GM19324 (cell line): ENCODE measurements at regions not wholly inside any gene's neighbourhood (a gene's known extent, or its start where the extent isn't known, plus 50 kb on each side); places are given as distances from the start of the nearest gene placed in this dataset.

Source experiments
- ATAC-seq: cut with Tn5 transposase; IDR thresholded peaks from one replicate; pipeline ENCODE4 v1.9.1; 2021; ENCODE audit warnings: mild to moderate bottlenecking, moderate library complexity; ENCODE audit not compliant: unreplicated experiment, low FRiP score

DNA sequence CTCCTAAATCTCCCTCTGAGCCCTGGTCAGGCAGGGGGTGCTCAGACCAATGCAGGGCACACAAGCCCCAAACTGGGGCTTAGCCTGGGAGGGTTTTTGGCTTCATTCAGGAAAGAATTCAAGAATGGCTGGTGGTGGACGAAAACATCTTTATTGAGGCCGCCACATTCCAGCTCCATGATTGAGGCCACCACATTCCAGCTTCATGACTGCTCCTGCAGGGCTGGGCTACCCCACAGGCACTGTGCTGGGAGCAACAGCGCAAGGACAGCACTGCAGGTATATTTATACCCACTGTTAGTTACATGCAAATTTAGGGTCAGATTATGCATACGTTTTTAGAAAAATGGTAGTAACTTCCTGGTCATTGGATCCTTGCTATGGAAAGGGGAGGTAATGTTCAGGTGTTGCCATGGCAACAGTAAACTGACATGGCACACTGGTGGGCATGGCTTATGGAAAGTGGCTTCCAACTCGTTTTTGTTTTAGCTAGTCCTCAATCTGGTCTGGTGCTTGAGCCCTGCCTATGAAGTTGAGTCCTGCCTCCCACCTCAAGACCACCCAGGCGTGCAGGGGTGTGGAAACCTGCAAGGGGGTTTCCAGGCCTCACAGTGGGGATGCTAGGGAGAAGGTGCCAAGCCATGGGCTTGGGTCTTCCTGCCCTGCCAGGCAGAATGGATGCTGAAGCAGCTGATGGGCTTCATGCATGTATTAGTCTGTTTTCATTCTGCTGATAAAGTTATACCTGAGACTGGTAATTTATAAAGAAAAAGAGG is 348.7 kb upstream of the AJAP1 start:
- no peak for ATAC-seq

DNA sequence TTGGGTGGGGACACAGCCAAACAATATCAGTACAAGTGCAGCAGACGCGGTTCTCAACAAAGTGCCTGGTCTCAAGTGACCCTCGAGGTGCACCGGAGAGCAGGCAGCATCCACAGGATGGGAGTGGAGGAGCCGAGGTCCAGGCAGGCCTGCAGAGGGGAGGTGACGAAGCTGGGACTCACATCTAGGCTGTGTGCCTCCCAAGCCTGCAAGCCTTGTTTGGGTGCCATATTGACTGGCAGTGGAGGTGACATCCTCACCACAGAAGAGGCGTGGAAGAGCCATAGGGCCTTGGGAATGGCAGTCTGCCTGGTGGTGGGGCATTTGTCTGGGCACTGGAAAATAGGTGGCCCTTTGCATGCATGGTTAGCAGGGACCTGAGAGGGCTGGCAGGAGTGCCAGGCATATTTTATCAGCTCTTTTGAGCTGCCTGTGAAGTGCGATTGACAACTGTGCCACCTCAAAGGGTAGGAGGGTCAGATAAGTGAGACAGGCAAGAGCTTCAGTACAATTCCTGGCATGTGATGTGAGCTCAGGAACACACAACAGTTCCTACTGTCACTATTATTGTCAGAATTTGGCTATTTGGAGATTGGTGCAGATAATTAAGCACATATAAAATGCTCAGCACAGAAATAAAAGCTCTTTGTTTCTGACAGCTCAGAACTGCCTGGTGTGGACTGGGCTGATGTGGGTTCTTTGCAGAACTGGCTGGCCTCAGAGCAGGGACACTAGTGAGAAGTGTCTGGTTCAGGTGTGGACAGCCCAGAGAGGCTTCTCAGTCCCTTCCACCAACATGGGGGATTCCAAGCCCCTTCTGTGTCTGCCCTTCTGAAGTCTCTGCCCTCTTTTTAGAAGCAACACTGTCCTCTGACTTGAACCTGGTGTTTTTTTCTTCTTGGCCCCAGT is 347.6 kb upstream of the AJAP1 start:
- no peak for ATAC-seq

- ATAC-seq = no peak
These were observed 347.0 kb upstream of the AJAP1 start for GRCh38 chr1:4307468-4307845.

DNA sequence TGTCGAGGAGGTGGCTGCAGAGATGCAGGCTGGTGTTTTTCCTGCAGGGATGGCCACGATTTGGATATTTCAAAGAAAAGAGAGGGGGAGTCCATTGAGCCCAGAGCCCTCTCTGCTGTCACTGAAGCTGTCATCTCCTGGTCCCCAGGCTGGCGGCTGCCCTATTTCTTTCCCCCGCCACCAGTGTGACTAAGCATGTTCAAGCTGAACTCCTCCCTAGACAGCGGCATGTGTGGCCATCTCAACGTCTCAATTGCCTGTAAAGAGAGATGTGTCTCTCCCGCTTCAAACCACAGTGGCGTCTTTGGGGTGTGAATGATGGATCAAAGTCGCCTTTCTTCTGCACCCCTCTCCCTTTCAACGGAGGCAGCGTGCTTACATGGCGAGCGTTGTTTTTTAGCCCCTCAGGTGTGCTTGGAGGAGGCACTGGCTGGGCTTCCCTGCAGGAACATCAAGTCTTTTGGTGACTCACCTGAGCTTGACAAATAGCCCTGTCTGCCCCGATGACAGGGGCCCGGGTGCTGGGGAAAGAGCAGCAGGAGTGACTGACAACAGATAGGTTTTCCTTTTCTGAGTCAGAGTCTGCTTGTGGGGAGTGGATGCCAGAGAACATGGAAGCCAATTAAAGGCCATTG is 346.4 kb upstream of the AJAP1 start:
- no peak for ATAC-seq

DNA sequence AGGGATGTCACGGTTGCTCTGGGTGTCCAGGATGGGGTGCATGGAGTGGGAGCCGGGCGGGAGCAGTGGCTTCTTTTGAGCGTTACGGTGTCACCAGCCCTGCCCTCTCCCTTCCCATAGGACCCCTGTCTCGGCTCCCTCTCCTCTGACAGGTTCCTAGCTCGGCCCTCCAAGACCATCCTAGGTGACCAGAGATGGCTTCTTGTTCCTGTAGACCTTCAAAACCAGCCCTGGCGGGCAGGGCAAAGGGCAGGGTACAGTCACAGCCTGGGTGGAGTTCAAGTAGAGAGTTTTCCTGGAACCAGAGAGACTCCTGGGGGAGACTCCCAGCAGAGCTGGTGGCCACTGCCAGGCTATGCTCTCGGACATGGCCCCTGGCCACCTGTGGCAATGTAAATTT is 345.6 kb upstream of the AJAP1 start:
- ATAC-seq = no peak

- no peak for ATAC-seq
These were observed 344.6 kb upstream of the AJAP1 start for GRCh38 chr1:4309676-4310320.

GRCh38 chr1:4310396-4310923 is 343.9 kb upstream of the AJAP1 start:
- no peak for ATAC-seq

DNA sequence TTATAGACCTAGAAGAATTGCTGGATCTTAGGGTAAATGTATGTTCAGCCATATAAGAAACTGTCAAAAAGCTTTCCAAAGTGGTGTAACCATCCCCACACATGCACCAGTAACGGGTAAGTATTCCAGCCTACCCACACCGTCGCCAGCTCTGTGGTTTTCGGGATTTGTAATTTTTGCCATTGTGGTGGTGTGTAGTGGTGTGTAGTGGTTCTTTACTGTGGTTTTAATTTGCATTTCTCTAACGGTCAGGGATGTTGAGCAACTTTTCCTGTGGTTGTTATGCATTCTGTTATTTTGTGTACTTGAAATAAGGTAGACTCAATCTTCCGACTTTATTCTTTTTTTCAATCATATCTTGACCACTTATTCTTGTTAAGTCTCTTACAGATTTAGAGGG is 342.4 kb upstream of the AJAP1 start:
- ATAC-seq = no peak

- no peak for ATAC-seq
These were observed 339.2 kb upstream of the AJAP1 start for GRCh38 chr1:4315202-4315601.

DNA sequence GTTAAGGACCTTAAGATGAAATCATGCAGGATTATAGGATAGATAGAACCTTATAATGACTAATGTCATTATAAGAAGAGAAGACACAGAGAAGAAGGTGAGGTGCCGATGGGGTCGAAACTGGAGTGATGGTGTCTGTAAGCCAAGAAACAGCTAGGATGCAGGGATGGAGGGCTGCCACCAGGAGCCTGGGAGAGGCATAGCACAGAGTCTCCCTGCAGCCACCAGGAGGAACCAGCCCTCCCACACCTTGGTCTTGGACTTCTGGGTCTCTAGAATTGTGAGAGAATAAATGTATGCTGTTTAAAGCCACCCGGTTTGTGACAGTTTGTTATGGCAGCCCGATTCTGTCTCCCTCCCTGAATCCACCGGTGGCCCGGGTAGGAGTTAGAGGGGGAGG is 337.2 kb upstream of the AJAP1 start:
- ATAC-seq = no peak

DNA sequence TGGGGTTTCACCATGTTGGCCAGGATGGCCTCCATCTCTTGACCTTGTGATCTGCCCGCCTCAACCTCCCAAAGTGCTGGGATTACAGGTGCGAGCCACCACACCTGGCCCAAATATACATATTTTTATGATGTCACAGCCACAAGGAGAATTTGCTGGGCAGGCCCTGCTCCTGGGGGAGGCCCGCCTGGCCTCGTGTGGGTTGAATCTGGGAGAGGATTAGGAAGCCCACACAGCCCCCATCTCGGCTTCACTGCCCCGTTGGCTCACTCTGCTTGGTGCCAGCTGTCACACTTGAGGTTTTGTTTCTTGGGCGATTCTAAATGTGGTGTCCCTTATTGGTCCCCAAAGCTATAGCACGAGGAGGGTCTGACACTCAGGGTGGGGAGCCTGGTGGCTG is 335.7 kb upstream of the AJAP1 start:
- ATAC-seq = no peak

GRCh38 chr1:4319496-4319895 is 334.9 kb upstream of the AJAP1 start:
- ATAC-seq = no peak

DNA sequence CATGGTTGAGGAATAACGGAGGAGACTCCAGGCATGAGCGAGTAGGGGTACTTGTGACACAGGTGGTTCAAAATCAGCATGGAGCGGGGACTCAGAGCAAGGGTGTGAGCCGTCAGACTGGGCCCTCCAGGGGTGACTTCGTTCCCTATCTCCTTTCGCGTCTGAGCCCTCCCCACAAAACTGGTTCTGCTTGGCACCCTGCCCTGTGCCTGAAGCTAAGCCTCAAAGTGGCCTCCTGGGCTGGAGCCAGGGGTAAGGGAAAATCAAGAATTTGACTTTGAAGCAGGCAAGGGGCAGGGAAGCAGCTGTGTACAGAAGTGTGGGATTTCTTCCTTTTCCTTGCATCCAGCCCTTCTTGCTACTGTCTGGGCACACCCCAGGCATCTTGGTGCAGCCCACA is 331.5 kb upstream of the AJAP1 start:
- no peak for ATAC-seq

GRCh38 chr1:4323309-4323708 is 331.1 kb upstream of the AJAP1 start:
- no peak for ATAC-seq

DNA sequence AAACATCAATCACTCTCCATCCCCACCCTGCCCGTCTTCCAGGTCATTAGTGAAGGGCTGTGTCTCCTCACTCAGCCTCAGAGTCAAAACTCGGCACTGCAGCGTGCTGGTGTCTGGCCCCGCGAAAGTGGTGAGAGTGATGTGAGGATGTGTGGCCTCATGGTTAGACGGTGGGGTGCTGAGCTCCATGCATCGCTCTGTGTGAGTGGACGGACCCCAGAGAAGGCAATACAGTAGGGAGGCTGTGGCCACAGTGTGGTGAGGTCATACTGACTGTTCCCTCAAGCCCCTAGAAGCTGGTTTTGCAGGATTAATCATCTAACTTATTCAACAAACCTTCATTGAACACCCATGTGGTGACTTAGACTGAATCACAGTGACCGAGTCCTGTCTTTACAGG is 329.9 kb upstream of the AJAP1 start:
- no peak for ATAC-seq

DNA sequence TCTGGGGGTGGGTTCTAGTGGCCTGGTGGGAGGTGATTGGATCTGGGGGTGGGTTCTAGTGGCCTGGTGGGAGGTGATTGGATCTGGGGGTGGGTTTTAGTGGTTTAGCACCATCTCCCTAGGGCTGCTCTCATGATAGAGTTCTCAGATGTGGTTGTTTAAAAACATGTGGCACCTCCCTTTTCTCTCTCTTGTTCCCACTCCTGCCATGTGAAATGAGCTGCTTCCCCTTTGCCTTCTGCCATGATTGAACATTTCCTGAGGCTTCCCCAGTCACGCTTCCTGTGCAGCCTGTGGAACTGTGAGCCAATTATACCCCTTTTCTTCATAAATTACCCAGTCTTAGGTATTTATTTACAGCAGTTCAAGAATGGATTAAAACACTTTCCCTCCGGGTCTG is 327.3 kb upstream of the AJAP1 start:
- no peak for ATAC-seq

DNA sequence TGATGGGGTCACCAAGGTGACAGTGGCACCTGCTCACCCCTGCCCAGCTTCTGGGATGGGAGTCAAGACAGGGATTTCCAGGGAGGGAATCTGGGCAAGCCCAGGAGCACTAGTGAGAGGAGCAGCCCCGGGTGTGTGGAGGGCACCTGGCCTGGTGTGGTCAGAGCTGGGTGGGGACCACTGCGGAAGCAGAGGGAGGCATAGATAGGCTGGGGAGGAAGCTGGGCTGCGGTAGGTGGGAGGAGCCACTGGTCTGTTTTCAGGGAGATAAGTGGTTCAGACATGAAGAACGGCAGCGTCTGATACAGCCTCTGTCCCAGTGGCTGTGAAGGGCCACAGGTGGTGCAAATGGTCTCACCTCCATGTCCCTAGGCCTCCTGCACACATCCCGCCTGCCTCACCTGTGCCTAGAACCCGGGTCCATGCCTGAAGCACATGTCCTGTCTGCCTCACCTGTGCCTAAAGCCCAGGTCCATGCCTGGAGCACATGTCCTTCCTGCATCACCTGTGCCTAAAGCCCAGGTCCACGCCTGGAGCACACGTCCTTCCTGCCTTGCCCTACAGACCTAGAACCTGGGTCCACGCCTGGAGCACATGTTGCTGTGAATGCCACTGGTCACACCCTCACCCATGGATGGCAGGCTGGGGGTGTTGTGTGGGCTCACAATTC is 325.9 kb upstream of the AJAP1 start:
- no peak for ATAC-seq

DNA sequence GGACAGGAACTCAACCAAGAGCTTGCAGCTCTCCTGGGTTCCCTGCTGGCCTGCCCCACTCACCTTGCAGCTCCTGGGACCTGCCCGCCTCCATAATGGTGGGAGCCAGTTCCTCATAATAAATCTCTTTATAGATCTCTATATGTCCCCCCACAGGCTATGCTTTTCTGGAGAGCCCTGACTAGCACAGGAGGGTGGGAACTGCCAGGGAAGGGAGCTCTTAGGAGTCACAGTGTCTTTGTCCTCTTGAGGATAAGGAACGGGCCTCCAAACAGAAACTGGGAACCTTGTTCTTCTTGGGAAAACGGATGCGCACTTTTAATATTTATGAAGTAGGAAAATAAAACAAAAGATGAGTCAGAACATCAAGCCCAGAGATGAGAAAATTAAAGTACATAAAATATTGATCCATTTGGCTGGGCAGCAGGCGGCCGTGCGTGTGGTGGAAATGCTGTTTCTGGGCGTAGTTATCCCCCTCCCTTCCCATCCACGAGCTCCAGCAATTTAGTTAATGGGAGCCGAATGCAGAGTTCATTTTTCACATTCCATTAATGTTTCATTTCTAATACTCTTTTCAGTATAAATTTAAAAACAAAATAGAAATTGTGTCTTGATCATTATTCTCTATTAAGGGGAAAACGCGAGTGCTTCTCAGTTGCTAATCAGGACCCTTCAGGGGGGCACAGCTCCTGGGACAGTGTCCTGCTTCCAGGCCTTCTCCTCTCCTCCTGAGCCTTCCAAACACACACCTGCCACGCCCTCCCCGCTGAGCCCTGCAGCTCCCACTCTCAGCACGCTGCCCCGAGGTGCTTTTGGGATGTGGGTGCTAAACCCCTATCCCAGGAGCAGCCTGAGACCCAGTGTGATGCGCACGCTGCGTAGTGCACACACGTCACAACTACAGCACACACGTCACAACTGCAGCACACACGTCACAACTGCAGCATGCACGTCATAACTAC is 323.3 kb upstream of the AJAP1 start:
- ATAC-seq = no peak

GRCh38 chr1:4331767-4332163 is 322.6 kb upstream of the AJAP1 start:
- ATAC-seq = no peak
